Upper lobe of left lung (tissue), 4 donors: ENCODE measurements at regions not wholly inside any gene's neighbourhood (a gene's known extent, or its start where the extent isn't known, plus 50 kb on each side); places are given as distances from the start of the nearest gene placed in this dataset.

ENCODE experiments used
- CTCF ChIP-seq, 6 experiments: fragments of 450-650 bp in 4 of 6; fragments of 200-600 bp in 2 of 6; sonication (generic) in 2 of 6; IDR thresholded peaks; one replicate each; pipeline ENCODE4 v1.5.1; 2016 to 2019; ENCODE audit warnings: antibody characterized with exemption in 6 of 6
- POLR2A ChIP-seq, 4 donors: fragments of 450-650 bp; IDR thresholded peaks; one replicate each; pipeline ENCODE4 v1.5.1; 2016 to 2017; ENCODE audit warnings: antibody characterized with exemption in 4 of 4, mild to moderate bottlenecking in 2 of 4
- POLR2AphosphoS5 ChIP-seq, 2 donors: sonication (generic); formaldehyde crosslinking; IDR thresholded peaks; one replicate each; pipeline ENCODE4 v1.5.1; 2017; ENCODE audit warnings: antibody characterized with exemption in 2 of 2

- TF ChIP-seq CTCF (IDR thresholded peaks at IDR 0.05) (no peak), POLR2AphosphoS5 (IDR thresholded peaks at IDR 0.05) (no peak), POLR2A (IDR thresholded peaks at IDR 0.05) (no peak)
These were observed 186.6 kb downstream of the TMEM47 start for GRCh38 chrX:34470507-34470906.
